ENCODE measurements at regions not wholly inside any gene's neighbourhood (a gene's known extent, or its start where the extent isn't known, plus 50 kb on each side); places are given as distances from the start of the nearest gene placed in this dataset.

DNA sequence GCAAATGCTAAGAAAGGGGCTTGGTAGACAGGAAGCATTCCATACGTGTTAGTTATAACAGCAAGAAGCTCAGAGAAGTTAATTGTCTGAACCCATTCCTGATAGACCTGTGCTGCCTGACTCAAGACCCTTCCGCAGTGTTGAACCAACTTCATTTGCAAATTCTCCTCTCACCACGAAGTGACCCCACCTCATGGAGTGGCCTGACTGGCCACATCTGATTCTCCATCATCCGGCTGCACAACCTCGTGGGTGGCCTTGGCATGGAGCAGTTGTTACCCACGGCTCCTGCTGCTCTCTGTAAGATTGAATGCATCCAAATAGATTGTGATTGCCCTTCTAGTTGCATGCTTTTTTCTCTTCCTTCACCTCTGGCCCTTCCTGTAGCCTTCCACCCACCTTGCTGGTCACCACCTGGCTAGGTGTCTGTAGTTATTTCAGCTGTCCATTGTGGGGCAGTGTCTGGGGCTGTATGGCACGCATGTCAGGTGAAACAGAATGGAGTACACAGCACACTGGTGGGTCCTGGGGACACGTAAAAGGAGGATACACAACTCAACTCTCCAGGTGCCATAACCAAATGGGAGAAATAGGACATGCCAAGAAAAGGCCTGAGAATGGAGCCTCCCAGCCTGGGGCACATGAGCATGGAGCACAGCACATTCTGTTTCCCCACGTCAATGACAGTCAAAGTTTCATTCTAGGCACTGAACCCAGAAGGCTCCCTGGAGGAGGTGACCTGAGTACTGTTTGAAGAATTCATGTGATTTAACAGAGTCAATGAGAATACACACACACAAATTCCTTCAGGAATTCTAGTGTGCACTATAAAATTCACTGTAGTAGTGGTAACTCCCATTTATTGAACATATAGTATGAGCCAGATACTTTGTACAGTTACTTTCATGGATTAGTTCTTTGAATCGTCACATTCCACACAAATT lies 70.5 kb upstream of the PTCH1 start:
- TF ChIP-seq, protein P1, sequence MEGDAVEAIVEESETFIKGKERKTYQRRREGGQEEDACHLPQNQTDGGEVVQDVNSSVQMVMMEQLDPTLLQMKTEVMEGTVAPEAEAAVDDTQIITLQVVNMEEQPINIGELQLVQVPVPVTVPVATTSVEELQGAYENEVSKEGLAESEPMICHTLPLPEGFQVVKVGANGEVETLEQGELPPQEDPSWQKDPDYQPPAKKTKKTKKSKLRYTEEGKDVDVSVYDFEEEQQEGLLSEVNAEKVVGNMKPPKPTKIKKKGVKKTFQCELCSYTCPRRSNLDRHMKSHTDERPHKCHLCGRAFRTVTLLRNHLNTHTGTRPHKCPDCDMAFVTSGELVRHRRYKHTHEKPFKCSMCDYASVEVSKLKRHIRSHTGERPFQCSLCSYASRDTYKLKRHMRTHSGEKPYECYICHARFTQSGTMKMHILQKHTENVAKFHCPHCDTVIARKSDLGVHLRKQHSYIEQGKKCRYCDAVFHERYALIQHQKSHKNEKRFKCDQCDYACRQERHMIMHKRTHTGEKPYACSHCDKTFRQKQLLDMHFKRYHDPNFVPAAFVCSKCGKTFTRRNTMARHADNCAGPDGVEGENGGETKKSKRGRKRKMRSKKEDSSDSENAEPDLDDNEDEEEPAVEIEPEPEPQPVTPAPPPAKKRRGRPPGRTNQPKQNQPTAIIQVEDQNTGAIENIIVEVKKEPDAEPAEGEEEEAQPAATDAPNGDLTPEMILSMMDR (IDR thresholded peaks at IDR 0.05) = no peak
- no peak for TF ChIP-seq EZH2 (IDR thresholded peaks at IDR 0.05; ENCODE audit: borderline replicate concordance, insufficient read depth, low read depth, low read length, poor library complexity, severe bottlenecking)
